T-helper 17 cell (primary cell): ENCODE measurements at regions not wholly inside any gene's neighbourhood (a gene's known extent, or its start where the extent isn't known, plus 50 kb on each side); places are given as distances from the start of the nearest gene placed in this dataset.

Source experiments
- ATAC-seq: fragments of 150-1000 bp; cut with Tn5 transposase; 2 replicates; pipeline ENCODE4 v1.10.0; 2021; ENCODE audit warnings: mild to moderate bottlenecking, moderate library complexity
- DNase-seq, 3 donors: peaks; one replicate each; pipeline versions ENCODE4 v3.0.0 to v3.0.0-alpha.2; 2020 to 2021
- H3K9me3 ChIP-seq: one replicate; pipeline ENCODE4 v1.7.0; 2013; ENCODE audit warnings: low read length, mild to moderate bottlenecking; ENCODE audit not compliant: control insufficient read depth, poor library complexity, severe bottlenecking
- H3K27ac Mint-ChIP-seq: one replicate; pipeline ENCODE4 v1.8.0; 2022; ENCODE audit warnings: mild to moderate bottlenecking, moderate library complexity, mixed read lengths
- H3K27me3 Mint-ChIP-seq: one replicate; pipeline ENCODE4 v1.8.0; 2022; ENCODE audit warnings: mixed read lengths
- H3K36me3 Mint-ChIP-seq: one replicate; pipeline ENCODE4 v1.8.0; 2022; ENCODE audit warnings: low read depth, mixed read lengths
- H3K4me1 Mint-ChIP-seq: one replicate; pipeline ENCODE4 v1.8.0; 2022; ENCODE audit warnings: mild to moderate bottlenecking, mixed read lengths
- H3K4me3 Mint-ChIP-seq: one replicate; pipeline ENCODE4 v1.8.0; 2022; ENCODE audit warnings: mild to moderate bottlenecking, moderate library complexity, mixed read lengths

- DNase-seq (no peak), ATAC-seq (no peak)
- H3K9me3 ChIP-seq = no peaks in the 10 kb centered on the region
- no peak overlapping the region for H3K4me3 Mint-ChIP-seq
- no peak overlapping the region for H3K27ac Mint-ChIP-seq
- H3K27me3 Mint-ChIP-seq = peaks cover 5% of the 10 kb centered on the region
- no peaks in the 10 kb centered on the region for H3K36me3 Mint-ChIP-seq
- H3K4me1 Mint-ChIP-seq = no peaks in the 10 kb centered on the region
Measured at GRCh38 chr10:3542185-3542611, 242.8 kb downstream of the KLF6 start.

DNA sequence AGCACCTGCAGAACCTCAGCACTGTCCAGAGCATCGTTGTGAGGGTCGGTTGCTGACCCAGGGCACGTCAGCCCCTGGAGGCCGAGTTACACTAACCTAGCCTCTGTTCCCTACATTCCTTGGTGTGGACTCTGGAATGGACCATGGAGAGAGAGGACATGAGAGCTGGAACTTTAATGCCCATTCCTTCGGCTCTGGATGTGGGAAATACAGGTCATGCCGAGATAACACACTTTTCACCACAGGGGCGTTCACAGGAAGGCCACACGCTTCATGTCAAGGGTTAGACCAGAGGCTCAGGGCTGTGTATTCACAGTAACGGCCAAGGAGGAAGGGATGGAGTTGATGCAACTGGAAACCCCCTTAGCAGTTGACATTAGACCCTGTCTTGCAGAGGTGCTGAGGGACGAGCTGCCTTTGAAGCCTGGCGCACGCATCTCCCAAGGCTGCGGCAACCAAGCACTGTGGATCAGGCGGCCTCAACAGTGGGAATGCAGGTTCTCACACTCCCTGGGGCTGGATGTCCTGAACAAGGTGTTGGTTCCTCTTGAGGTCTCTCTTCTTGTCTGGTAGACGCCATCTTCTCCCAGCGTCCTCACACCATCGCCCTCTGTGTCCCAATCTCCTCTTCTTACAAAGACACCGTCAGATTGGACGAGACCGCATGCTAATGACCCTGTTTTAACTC lies 245.2 kb downstream of the KLF6 start:
- Mint-ChIP-seq H3K27me3 (peaks cover 5% of the 10 kb centered on the region), H3K27ac (no peak overlapping the region), H3K36me3 (no peaks in the 10 kb centered on the region), H3K4me1 (no peaks in the 10 kb centered on the region), H3K4me3 (no peak overlapping the region)
- no peaks in the 10 kb centered on the region for H3K9me3 ChIP-seq
- ATAC-seq (no peak), DNase-seq (no peak)

- Mint-ChIP-seq H3K4me3 (no peak overlapping the region), H3K27ac (no peak overlapping the region), H3K36me3 (no peaks in the 10 kb centered on the region), H3K4me1 (no peaks in the 10 kb centered on the region), H3K27me3 (peaks cover 5% of the 10 kb centered on the region)
- DNase-seq = no peak
- no peak for ATAC-seq
- no peaks in the 10 kb centered on the region for H3K9me3 ChIP-seq
Measured at GRCh38 chr10:3538656-3539531, 246.1 kb downstream of the KLF6 start.

DNA sequence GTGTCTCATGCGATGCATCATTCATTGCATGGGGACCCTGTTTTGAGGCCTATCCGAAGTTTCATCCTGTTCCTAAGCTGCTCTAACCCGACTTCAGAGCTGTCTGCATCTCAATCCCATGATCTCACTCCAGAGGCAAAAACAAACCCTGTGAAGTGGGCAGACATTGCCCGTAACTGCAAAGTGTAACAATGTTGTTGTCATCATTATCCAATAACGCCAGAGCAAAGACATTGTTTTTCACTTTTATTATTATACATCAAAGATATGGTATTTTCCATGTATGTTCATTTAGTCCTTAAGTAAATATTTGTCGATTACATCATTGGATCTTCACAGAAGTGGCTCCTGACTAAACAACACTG lies 246.7 kb downstream of the KLF6 start:
- H3K27ac Mint-ChIP-seq = no peak overlapping the region
- H3K4me3 Mint-ChIP-seq = no peak overlapping the region
- H3K27me3 Mint-ChIP-seq = peaks cover 5% of the 10 kb centered on the region
- no peaks in the 10 kb centered on the region for H3K4me1 Mint-ChIP-seq
- H3K36me3 Mint-ChIP-seq = no peaks in the 10 kb centered on the region
- DNase-seq = no peak
- H3K9me3 ChIP-seq = no peaks in the 10 kb centered on the region
- no peak for ATAC-seq

DNA sequence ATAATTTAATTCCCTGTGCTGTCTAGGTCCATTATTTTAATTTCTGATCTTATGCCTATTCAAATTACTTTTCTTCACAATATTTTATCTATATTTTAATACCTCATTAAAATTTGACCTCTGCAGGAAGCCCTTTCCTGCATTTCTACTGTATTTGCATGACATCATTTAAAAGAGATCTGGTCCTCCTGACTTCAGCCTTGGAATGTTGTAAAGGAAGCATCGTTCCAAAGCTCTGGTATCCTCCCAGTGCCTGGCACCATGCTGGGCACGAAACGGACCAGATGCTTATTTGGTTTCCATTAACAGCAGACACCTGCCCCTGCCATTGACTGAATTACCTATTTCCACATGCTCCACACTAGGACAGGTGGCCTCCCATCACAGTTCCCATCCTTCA lies 247.5 kb downstream of the KLF6 start:
- no peak overlapping the region for H3K4me3 Mint-ChIP-seq
- no peaks in the 10 kb centered on the region for H3K36me3 Mint-ChIP-seq
- no peak overlapping the region for H3K27ac Mint-ChIP-seq
- no peaks in the 10 kb centered on the region for H3K9me3 ChIP-seq
- no peaks in the 10 kb centered on the region for H3K27me3 Mint-ChIP-seq
- H3K4me1 Mint-ChIP-seq = no peaks in the 10 kb centered on the region
- ATAC-seq (no peak), DNase-seq (no peak)

DNA sequence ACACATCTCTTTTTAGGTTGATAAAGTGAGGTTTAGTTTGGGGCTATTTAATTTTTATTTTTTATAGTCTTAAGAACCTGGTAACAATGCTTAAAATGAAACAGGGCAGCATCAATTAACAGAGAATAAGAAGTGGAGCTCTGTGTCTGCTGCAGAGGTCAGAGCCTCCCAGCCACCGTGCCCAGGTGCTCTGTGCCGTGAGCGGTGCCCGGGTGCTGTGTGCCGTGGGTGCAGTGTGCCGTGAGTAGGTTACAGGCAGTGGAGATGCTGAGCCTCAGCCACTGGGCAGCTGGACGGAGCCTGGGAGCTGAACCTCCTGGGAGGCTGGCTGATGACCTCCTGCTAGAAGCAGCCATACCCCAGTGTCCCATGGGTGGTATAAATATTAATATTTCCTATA lies 250.0 kb downstream of the KLF6 start:
- Mint-ChIP-seq H3K27me3 (no peaks in the 10 kb centered on the region), H3K4me3 (no peak overlapping the region), H3K4me1 (no peaks in the 10 kb centered on the region), H3K36me3 (no peaks in the 10 kb centered on the region), H3K27ac (no peak overlapping the region)
- no peaks in the 10 kb centered on the region for H3K9me3 ChIP-seq
- no peak for ATAC-seq
- no peak for DNase-seq

DNA sequence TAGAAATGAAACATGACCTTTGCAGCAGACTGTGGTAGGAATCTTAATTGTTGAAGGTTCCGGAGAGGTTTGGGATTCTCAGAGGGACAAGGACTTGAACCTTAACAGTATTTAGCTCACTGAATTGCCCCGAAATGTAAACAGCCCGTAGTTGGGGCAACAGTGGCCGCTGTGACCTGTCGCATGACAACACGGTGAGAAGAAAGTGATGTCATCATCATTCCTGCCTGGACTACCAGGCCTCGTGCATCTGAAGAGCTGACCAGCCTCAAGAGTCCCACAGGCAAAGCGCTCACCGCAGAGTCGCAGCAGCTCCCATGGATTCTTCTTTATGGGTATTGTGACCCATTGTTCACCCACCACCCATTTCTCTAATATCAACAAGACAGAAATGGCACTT lies 250.6 kb downstream of the KLF6 start:
- DNase-seq (no peak), ATAC-seq (no peak)
- no peaks in the 10 kb centered on the region for H3K9me3 ChIP-seq
- H3K36me3 Mint-ChIP-seq = no peaks in the 10 kb centered on the region
- no peak overlapping the region for H3K4me3 Mint-ChIP-seq
- no peaks in the 10 kb centered on the region for H3K27me3 Mint-ChIP-seq
- H3K27ac Mint-ChIP-seq = no peak overlapping the region
- no peaks in the 10 kb centered on the region for H3K4me1 Mint-ChIP-seq

- Mint-ChIP-seq H3K4me1 (peaks cover 1% of the 10 kb centered on the region), H3K27ac (no peak overlapping the region), H3K36me3 (peaks cover 1% of the 10 kb centered on the region), H3K27me3 (no peaks in the 10 kb centered on the region), H3K4me3 (no peak overlapping the region)
- DNase-seq = no peak
- no peak for ATAC-seq
- no peaks in the 10 kb centered on the region for H3K9me3 ChIP-seq
Measured at GRCh38 chr10:3533296-3533695, 251.7 kb downstream of the KLF6 start.

DNA sequence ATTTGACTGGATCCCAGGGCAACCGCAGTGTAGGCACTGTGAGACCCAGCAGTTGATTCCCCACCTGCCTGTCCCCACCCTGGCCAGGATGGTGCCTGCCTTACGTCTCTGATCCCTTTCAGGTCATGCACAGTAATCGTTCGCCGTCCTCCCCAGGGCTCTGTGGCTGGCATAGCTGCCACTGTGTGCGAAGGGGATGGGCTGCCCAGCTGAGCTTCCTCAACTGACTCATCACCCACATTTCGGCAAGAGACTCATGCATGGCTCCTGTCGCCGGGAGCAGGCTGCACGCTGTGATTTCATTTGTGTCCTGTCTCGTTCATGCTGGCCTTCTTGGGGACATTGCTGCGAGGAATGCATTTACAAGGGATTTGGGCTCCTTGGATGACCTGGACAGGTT lies 252.4 kb downstream of the KLF6 start:
- ATAC-seq = no peak
- no peak for DNase-seq
- H3K4me3 Mint-ChIP-seq = no peak overlapping the region

DNA sequence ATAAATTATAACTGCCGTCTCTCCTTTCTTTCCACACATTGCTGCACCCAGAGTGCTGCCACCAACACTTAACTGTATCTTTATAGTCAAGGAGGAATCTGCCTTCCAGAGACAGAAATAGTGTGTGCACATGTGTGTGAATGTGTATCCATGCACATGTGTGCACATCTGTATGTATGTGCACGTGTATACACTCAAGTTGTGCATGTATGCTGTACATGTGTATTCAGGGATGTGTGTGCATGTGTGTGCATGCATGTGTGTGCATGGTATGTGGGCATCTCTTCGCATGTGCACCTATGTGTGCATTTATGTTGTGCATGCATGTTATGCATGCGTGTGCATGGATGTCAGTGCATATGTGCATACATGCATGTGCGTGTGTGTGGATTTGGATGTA lies 253.3 kb downstream of the KLF6 start:
- H3K4me3 Mint-ChIP-seq = no peak overlapping the region
- ATAC-seq = no peak
- no peaks in the 10 kb centered on the region for H3K9me3 ChIP-seq
- H3K27ac Mint-ChIP-seq = no peak overlapping the region
- peaks cover 2% of the 10 kb centered on the region for H3K36me3 Mint-ChIP-seq
- no peak for DNase-seq
- no peaks in the 10 kb centered on the region for H3K27me3 Mint-ChIP-seq
- peaks cover 2% of the 10 kb centered on the region for H3K4me1 Mint-ChIP-seq

More for the DNA sequence above, 252.4 kb downstream of the KLF6 start:
- no peak overlapping the region for H3K27ac Mint-ChIP-seq
- no peaks in the 10 kb centered on the region for H3K9me3 ChIP-seq
- H3K27me3 Mint-ChIP-seq = no peaks in the 10 kb centered on the region
- H3K4me1 Mint-ChIP-seq = peaks cover 2% of the 10 kb centered on the region
- peaks cover 2% of the 10 kb centered on the region for H3K36me3 Mint-ChIP-seq

DNA sequence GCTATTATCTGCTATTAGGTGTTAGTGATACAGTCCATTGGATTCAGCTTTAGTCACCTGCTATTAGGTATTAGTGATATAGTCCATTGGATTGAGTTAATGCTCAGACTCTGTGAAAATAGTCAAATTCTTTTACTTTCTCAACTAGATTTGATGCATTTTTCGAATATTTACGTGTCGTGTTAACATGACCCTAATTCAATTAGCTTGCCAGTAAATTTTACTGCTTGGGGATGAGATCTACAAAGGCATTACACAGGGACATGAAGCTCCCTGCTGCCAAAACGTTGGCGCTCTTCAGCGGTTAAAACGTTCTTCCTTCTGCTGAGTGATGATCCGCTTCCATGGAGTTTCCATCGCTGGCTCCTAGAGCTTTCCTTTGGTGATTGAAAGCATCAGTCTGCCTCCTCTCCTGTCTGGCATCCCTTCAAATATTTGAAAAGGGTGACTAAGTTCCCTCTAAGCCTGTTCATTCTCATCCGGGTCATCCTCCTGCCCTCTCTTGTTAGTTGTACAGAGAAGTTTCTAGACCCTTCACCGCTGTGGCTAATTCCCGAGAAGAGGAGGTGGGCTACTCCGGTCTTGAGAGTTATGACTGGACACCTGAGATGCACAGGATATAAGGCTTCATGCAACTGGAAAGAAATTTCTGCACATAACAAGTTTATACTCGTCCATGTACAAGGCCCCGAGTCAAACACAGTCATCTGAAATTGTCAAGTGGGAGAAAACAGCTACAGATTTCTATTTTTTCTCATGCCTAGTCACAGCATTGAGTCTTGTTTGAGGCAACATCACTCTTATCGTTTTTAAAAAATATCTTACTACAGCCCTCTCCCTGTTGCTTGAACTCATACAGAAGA lies 254.0 kb downstream of the KLF6 start:
- Mint-ChIP-seq H3K36me3 (peaks cover 2% of the 10 kb centered on the region), H3K4me1 (peaks cover 2% of the 10 kb centered on the region), H3K27ac (no peak overlapping the region), H3K4me3 (no peak overlapping the region), H3K27me3 (no peaks in the 10 kb centered on the region)
- DNase-seq = no peak
- no peaks in the 10 kb centered on the region for H3K9me3 ChIP-seq
- ATAC-seq = no peak

DNA sequence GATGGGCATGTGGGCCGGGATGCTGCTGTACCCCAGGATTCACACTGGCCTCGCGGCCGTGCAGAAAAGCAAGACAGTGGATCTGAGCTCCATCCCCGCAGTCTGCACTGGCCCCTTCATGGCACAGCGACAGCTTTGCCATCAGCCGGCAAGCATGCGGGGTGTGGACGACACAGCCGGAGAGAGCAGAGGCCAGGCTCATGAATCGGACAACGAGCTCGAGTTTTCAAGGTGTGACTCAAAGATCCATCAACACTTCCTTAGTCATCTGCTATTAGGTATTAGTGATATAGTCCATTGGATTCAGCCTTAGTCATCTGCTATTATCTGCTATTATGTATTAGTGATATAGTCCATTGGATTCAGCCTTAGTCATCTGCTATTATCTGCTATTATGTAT lies 254.7 kb downstream of the KLF6 start:
- no peaks in the 10 kb centered on the region for H3K9me3 ChIP-seq
- H3K4me3 Mint-ChIP-seq = no peak overlapping the region
- DNase-seq (no peak), ATAC-seq (no peak)
- H3K27me3 Mint-ChIP-seq = no peaks in the 10 kb centered on the region
- H3K36me3 Mint-ChIP-seq = peaks cover 2% of the 10 kb centered on the region
- H3K27ac Mint-ChIP-seq = no peak overlapping the region
- peaks cover 2% of the 10 kb centered on the region for H3K4me1 Mint-ChIP-seq

GRCh38 chr10:3529691-3530090 lies 255.3 kb downstream of the KLF6 start:
- peaks cover 2% of the 10 kb centered on the region for H3K4me1 Mint-ChIP-seq
- ATAC-seq (no peak), DNase-seq (no peak)
- no peaks in the 10 kb centered on the region for H3K27me3 Mint-ChIP-seq
- H3K27ac Mint-ChIP-seq = no peak overlapping the region
- H3K4me3 Mint-ChIP-seq = no peak overlapping the region
- H3K9me3 ChIP-seq = no peaks in the 10 kb centered on the region
- peaks cover 2% of the 10 kb centered on the region for H3K36me3 Mint-ChIP-seq
